CD4-positive, alpha-beta T cell treated with Interleukin-2 at 100 ng/mL for 4 hours (primary cell): ENCODE measurements at regions not wholly inside any gene's neighbourhood (a gene's known extent, or its start where the extent isn't known, plus 50 kb on each side); places are given as distances from the start of the nearest gene placed in this dataset.

Source experiments
- DNase-seq: peaks from one replicate; pipeline ENCODE4 v3.0.0-alpha.2; 2020; ENCODE audit warnings: low spot score

DNA sequence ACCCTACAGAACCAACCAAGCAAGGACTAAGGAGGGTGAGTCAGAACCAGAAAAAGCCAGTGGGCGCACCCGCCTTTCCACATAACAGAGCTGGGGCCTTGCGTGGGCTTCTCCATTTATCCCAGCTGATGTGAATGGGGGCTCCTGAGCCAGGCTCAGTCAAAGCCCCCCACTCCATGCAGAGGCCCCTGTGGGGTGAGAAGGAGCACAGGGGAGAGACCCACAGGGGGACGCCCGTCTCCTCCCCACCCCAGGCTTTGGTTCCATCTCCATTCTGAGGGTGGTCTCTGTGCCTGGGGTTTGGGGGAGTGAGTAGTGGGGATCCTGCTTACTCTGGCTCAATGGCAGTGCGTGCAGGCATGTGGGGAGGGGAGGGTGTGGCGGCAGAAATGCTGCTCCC is 210.1 kb upstream of the TNRC6C start:
- DNase-seq, result no peak

- no peak for DNase-seq
These were observed 209.2 kb upstream of the TNRC6C start for GRCh38 chr17:77749321-77749751.

DNA sequence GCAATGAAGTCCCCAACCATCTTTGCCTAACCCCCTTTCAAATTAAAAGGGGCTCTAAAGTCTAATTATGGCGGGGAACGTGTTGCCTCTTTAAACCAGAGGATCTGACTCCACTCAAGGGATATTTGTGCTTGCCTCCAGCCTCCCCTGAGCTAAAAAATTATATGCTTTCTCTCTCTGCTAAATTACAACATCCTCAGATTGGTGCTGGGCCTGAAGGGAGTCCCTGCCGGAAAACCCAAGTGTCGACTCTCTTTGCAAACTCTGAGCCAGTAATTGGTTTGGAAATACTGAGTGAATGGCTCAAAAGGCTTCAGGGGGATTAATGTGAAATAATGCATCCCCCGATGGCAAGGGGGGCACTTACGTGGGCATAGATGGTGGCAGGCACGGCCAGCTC is 208.5 kb upstream of the TNRC6C start:
- no peak for DNase-seq

DNA sequence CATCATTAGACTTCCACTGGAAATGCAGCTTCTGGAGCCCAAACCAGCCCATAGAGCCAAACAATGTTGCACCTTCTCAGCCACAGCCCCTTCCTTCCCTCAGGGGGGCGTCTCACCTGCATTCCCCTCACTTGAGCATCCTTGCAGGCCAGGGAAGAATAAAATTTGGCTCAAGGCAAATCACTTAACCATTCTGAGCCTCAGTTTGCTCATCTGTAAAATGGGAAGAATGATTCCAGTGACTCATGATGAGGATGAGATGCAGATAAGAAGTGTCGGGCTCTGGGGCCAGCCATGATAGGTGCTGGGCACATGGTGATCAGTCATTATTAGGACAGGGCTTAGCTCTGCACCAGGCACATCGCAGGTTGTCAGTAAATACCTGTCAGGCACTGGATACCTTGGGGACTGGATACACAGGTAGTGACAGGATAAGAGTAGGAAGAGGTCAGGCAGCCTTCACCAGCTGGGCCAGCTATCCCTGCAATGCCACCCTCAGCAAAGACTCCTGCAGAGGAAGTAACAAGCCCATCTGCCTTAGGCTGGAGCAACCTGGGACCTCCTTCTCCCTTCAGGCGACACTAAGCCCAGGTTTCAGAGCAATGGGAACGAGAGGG is 208.0 kb upstream of the TNRC6C start:
- DNase-seq, result no peak

DNA sequence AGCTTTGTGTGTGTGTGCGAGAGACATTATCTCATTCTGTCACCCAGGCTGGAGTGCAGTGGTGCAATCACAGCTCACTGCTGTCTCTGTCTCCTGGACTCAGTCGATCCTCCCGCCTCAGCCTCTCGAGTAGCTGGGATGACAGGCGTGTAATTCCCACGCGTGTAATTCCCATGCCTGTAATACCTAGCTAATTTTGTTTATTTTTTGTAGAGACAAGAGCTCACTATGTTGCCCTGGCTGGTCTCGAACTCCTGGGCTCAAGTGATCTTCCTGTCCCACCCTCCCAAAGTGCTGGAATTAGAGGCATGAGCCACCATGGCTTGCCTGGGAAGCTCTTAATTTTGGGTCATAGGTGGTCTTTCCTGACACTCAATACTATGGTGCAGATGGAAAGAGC is 205.3 kb upstream of the TNRC6C start:
- no peak for DNase-seq

DNA sequence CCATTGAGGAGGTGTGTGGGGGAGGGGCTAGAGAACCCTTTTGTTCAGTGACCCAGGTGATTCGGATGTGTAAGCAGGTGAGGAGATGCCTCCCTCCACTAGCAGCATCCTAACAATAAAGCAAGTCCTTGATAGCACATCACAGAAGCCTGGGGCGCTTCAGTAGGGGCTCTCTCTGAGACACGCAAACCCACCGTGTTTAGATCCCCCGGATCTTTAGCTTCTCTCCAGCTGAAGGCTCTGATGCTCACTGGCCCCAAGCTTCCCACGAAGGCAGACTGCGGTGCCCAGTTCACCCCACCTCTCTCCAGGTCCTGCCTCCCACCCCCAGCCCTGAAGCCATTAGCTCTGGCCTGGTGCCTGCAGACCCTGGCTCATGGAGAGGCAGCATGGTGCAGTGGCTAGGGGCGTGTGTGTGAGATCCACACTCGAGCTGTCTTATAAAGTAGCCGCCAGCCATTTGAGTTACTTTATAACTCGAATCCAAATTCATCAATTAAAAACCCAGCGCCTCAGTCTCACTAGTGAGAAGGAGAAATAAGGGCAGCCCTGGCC is 204.7 kb upstream of the TNRC6C start:
- DNase-seq, result no peak

GRCh38 chr17:77754956-77755355 is 203.5 kb upstream of the TNRC6C start:
- no peak for DNase-seq

DNA sequence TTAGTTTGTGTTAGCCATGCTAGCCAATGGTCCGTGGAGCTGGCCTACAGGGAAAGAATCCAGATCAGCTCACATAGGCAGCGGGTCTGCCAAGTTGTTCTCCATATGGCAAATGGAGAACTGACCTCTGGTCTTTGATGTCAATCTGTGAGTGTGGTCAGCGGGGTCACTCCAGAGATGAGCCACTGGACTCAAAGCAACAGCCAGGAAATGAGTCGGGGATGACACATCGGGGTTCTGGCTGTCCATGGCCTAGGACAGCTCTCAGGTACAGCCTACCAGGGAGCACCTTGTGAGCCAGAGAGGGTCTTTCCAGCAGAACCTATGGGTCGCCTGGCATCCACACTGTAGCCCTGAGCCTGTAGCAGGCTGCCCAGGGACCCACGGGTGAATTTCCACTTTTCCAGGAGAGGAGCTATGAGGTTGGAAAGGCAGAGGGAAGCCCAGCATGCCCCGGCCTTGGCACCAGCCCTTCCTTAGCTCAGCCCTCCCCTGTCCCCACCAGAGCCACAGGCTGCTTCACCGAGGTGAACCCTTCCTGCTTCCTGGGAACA is 203.0 kb upstream of the TNRC6C start:
- no peak for DNase-seq

GRCh38 chr17:77756028-77756427 is 202.5 kb upstream of the TNRC6C start:
- no peak for DNase-seq

- no peak for DNase-seq
These were observed 201.5 kb upstream of the TNRC6C start for GRCh38 chr17:77756846-77757560.

DNA sequence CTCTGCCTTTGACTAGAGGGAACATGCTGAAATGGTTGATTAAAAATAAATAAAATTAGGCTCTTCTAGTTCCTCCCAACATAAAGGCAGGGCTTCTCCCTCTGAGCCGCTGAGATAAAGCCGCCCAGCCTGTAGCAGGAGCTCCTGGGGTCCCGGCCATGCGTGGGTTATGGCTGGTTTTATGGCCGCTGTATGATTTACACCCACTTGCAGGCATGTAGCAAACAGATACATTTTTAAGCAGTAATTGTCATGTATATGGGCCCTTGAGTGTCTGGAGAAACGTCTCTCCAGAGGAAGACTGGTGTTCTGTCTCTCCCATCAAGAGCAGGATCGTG is 201.0 kb upstream of the TNRC6C start:
- no peak for DNase-seq

DNA sequence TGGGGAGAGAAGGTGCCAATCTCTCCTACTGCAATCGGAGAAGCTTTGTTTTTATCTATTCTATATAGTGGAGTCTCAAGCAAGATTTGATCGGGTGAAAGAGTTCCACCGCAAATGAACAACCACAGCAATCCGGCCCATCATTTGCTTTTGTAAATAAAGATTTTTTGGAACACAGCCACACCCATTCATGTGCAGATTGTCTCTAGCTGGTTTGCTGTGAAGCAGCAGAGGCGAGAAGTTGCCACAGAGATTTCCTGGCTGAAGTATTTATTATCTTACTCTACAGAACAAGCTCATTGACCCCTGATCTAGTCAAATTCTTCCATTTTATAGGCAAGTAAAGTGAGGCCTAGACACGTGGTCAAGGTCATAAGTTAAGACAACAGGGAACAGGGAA is 195.5 kb upstream of the TNRC6C start:
- DNase-seq, result no peak

- DNase-seq, result no peak
These were observed 194.9 kb upstream of the TNRC6C start for GRCh38 chr17:77763575-77763974.

- no peak for DNase-seq
These were observed 193.2 kb upstream of the TNRC6C start for GRCh38 chr17:77765292-77765691.

DNA sequence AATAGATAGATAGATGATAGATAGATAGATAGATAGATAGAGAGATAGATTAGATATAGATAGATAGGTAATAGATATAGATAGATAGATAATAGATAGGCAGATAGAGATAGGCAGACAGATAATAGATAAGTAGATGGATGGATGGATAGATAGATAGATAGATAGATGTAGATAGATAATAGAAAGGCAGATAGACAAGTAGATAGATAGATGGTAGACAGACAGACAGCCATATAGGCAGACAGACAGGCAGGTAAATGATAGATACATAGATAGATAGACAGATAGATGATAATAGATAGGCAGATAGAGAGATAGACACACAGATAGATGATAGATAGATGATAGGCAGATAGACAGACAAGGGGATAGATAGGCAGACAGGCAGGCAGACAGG is 191.4 kb upstream of the TNRC6C start:
- no peak for DNase-seq

DNA sequence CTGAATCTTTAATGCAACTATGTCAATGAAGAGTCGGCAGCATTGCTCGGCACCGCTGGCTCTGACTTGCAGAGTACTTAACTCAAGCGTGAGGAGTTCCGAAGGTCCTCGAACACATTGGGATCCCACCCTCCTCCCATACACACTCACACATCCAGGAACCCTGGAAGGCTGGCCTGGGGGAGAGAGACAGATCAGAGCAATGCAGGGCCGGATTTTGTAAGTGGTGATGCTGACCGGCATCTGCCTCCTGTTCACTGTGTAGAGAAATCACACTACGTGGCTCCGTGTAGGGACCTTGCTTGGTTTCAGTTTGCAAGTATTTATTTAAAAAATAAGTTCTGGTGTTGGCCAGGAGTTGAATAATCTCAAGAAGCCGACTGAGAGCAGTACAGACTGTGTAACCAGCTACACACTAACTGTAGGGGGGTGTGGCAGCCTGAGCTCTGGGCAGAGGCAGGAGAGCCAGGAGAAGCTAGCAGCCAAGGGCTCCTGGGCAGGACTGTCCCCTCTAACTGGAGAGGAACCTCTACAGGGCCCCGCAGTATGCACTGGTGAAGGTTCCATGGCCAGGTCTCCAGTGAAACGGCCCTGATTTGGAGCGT is 190.2 kb upstream of the TNRC6C start:
- no peak for DNase-seq

- no peak for DNase-seq
These were observed 189.3 kb upstream of the TNRC6C start for GRCh38 chr17:77769215-77769614.

DNA sequence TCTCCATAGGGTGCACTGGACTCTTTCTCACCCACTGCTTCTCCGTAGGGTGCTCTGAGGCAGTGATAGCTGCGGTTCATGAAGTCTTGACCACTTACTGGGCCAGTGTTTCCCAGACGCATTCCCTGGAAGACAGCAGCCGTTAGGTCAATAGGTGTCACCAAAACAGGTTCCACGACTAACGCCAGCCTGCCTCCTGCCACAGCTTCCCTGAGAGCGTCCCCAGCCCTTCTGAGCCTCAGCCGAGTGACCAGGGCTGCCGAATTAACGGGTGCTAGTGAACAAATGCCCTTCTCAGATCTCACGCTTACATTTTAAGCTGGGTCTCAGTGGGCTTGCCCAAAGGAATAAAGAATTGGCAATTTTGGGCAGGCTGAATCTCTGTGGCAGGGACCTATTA is 188.7 kb upstream of the TNRC6C start:
- DNase-seq, result no peak

DNA sequence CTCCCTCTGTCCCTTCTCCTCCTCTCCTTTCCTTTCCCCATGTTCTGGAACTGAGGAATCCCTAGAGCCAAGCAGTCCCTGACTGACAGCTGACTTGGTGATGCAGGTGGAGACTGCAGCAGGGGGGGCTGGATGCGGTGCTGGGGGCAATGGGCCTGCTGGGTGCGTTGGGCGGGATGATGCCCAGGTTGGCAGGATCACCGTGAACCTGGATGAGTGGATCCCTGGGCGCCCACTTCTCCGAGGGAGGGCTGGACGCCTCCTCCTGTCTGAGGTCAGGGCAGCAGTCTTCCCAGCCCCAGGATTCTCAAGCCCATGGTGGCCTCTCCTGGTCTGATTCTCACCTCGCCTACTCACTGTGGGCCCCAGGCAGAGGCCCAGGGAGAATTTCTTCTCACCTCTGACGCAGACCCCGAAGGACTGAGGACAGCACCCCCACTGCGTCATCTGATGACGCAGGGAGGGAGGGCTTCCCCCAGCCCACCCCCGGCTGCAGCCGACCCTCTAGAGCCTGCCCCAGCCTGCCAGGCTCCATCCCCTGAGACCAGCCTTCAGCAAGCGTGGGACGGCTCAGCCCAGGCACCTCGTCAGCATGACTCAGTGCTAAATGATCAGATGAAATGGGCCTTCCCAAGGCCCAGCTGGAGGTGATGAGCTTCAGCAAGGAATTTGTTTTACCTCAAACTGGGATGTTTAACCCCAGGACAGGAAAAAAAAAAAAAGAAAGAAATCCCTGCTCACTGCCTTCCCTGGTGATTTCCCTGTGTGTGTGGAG is 188.0 kb upstream of the TNRC6C start:
- DNase-seq, result no peak

GRCh38 chr17:77771145-77771544 is 187.4 kb upstream of the TNRC6C start:
- DNase-seq, result no peak

DNA sequence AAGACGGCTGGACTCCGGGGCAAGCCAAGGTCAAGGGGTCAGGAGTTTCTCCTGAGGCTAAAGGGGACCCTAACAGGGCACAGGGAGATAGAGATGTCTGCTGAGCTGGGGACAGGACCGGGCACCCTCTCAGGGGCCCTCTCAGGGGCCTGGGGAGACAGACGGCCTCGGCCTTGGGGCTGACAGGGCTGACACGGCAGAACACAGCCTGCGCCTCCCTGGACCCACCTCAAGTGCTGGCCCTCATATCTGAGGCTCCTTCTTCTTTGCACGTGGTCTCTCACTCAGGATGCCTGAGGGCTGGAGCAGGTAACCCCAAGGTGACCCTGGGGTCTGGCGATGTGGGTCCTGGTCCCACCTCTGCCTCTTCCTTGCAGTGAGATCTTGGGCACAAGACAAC is 186.9 kb upstream of the TNRC6C start:
- DNase-seq, result no peak

DNA sequence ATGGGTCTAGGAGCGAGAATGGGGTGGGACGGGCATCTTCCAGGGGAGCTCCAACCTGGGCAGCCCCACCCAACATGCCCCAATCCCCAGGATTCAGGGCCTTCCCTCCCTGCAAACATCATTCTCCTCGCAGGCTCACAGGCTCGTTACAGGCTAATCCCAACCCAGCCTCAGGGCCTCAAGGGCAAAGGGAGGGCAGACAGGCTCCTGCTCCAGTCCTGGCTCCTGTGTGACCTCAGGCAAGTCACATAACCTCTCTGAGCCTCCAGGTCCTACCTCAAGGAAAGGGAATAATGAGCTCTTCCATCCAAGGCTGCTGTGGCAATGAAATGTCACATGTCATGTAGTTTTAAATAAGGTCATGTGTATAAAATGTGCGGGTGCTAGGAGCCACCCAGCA is 186.5 kb upstream of the TNRC6C start:
- DNase-seq, result no peak
